H1 (cell line): ENCODE measurements at regions not wholly inside any gene's neighbourhood (a gene's known extent, or its start where the extent isn't known, plus 50 kb on each side); places are given as distances from the start of the nearest gene placed in this dataset.

Experiments used
- CTCF ChIA-PET: fragments of 300-600 bp; sonication (Branson Sonifier 250); formaldehyde crosslinking; loops from one replicate; lab custom pipeline; 2021; ENCODE audit not compliant: partially characterized antibody; lab: Charles Lee
- POLR2A ChIA-PET: fragments of 300-600 bp; sonication (Branson Sonifier 250); formaldehyde crosslinking; loops from one replicate; lab custom pipeline; 2021; ENCODE audit warnings: inconsistent platforms; ENCODE audit not compliant: partially characterized antibody; lab: Charles Lee
- DNase-seq, 2 experiments: peaks; one replicate each; pipeline versions ENCODE4 v3.0.0 to v3.0.0-alpha.2; 2010 to 2022; ENCODE audit warnings: low spot score in 2 of 2, low read depth in 1 of 2, mixed read lengths in 1 of 2
- FAIRE-seq: peaks from 2 replicates; lab custom pipeline; 2011; peaks lifted over from hg19 to GRCh38; lab: Jason Lieb, UNC
- H2AFZ ChIP-seq: 2 replicates; pipeline ENCODE4 v1.8.1; 2012; ENCODE audit warnings: low read length, inconsistent platforms
- H2AK5ac ChIP-seq: 2 replicates; pipeline ENCODE4 v1.6.1; 2013; ENCODE audit warnings: low read depth, low read length
- H2BK120ac ChIP-seq: replicated peaks from 2 replicates; pipeline ENCODE3; 2013; ENCODE audit warnings: low read depth, low read length, inconsistent platforms
- H2BK12ac ChIP-seq: 2 replicates; pipeline ENCODE4 v1.6.1; 2013; ENCODE audit warnings: low read depth, low read length
- H2BK15ac ChIP-seq: 2 replicates; pipeline ENCODE4 v1.6.1; 2013; ENCODE audit warnings: low read length
- H2BK20ac ChIP-seq: 2 replicates; pipeline ENCODE4 v1.6.1; 2013; ENCODE audit warnings: low read length
- H2BK5ac ChIP-seq: 2 replicates; pipeline ENCODE4 v1.6.1; 2013; ENCODE audit warnings: low read depth, low read length
- H3K14ac ChIP-seq: 2 replicates; pipeline ENCODE4 v1.6.1; 2013; ENCODE audit warnings: inconsistent platforms; ENCODE audit not compliant: insufficient read length
- H3K18ac ChIP-seq: 2 replicates; pipeline ENCODE4 v1.6.1; 2013; ENCODE audit warnings: low read length; ENCODE audit errors: extremely low read depth
- H3K23ac ChIP-seq: 2 replicates; pipeline ENCODE4 v1.6.1; 2013; ENCODE audit warnings: inconsistent platforms; ENCODE audit not compliant: insufficient read length
- H3K23me2 ChIP-seq: 2 replicates; pipeline ENCODE4 v1.6.1; 2013; ENCODE audit warnings: low read depth, low read length
- H3K27ac ChIP-seq: 2 replicates; pipeline ENCODE4 v1.6.1; 2011; ENCODE audit warnings: low read depth, low read length, inconsistent platforms
- H3K27me3 ChIP-seq, 4 experiments: replicated peaks in 1 of 4; 1 replicate in 1 of 4; 2 replicates in 3 of 4; pipeline versions ENCODE4 v1.6.1 to v1.8.1; 2011 to 2013; ENCODE audit warnings: low read length in 3 of 4, mild to moderate bottlenecking in 3 of 4, inconsistent platforms in 2 of 4, mixed read lengths in 2 of 4, moderate library complexity in 1 of 4; ENCODE audit not compliant: control insufficient read depth in 3 of 4, insufficient read depth in 3 of 4; ENCODE audit errors: extremely low read depth in 1 of 4
- H3K36me3 ChIP-seq, 4 experiments: 2 replicates each; pipeline versions ENCODE4 v1.6.1 to v1.8.1; 2011 to 2013; ENCODE audit warnings: mild to moderate bottlenecking in 4 of 4, low read length in 3 of 4, moderate library complexity in 2 of 4, control low read depth in 1 of 4, inconsistent platforms in 1 of 4; ENCODE audit not compliant: insufficient read depth in 4 of 4, control insufficient read depth in 2 of 4
- H3K4ac ChIP-seq: replicated peaks from 2 replicates; pipeline ENCODE3; 2013; ENCODE audit warnings: low read length, low read depth, mixed read lengths, inconsistent platforms; ENCODE audit not compliant: insufficient read length
- H3K4me1 ChIP-seq, 4 experiments: replicated peaks in 1 of 4; 1 replicate in 1 of 4; 2 replicates in 3 of 4; pipeline versions ENCODE4 v1.6.1 to v1.8.1; 2011 to 2013; ENCODE audit warnings: low read length in 3 of 4, inconsistent platforms in 2 of 4, mixed read lengths in 1 of 4; ENCODE audit not compliant: insufficient read depth in 4 of 4, control insufficient read depth in 3 of 4
- H3K4me2 ChIP-seq, 2 experiments: 2 replicates each; pipeline versions ENCODE4 v1.6.1 to v1.8.1; 2011 to 2013; ENCODE audit warnings: low read depth in 2 of 2, low read length in 2 of 2, control low read depth in 1 of 2, inconsistent platforms in 1 of 2, mild to moderate bottlenecking in 1 of 2; ENCODE audit not compliant: insufficient read depth in 1 of 2
- H3K4me3 ChIP-seq, 4 experiments: fragments of 200-600, 300-600 bp in 1 of 4; sonication (generic), shearing (Covaris generic), sonication (Bioruptor Twin) in 1 of 4; 2 replicates each; pipeline versions ENCODE4 v1.5.1 to v1.8.1; 2011 to 2016; ENCODE audit warnings: low read length in 4 of 4, low read depth in 3 of 4, control low read depth in 2 of 4, inconsistent platforms in 2 of 4, mild to moderate bottlenecking in 2 of 4, mixed read lengths in 1 of 4, moderate library complexity in 1 of 4; ENCODE audit not compliant: insufficient read depth in 2 of 4; ENCODE audit errors: extremely low read depth in 1 of 4
- H3K56ac ChIP-seq: replicated peaks from 2 replicates; pipeline ENCODE3; 2013; ENCODE audit warnings: low read depth, mild to moderate bottlenecking, mixed read lengths, low read length, inconsistent platforms; ENCODE audit not compliant: insufficient read length
- H3K79me1 ChIP-seq: 2 replicates; pipeline ENCODE4 v1.6.1; 2013; ENCODE audit warnings: low read depth, low read length, control low read depth
- H3K79me2 ChIP-seq, 2 experiments: 2 replicates each; pipeline versions ENCODE4 v1.6.1 to v1.8.1; 2012 to 2013; ENCODE audit warnings: low read length in 2 of 2, mild to moderate bottlenecking in 2 of 2, inconsistent platforms in 1 of 2; ENCODE audit not compliant: insufficient read depth in 2 of 2, control insufficient read depth in 1 of 2
- H3K9ac ChIP-seq, 4 experiments: replicated peaks in 1 of 4; 1 replicate in 1 of 4; 2 replicates in 3 of 4; pipeline versions ENCODE4 v1.6.1 to v1.8.1; 2011 to 2013; ENCODE audit warnings: low read depth in 3 of 4, low read length in 3 of 4, control low read depth in 2 of 4, mild to moderate bottlenecking in 2 of 4, moderate library complexity in 2 of 4, inconsistent platforms in 1 of 4; ENCODE audit errors: extremely low read depth in 1 of 4
- H3K9me3 ChIP-seq, 2 experiments: 2 replicates each; pipeline versions ENCODE4 v1.6.1 to v1.8.1; 2012 to 2013; ENCODE audit warnings: mild to moderate bottlenecking in 2 of 2, moderate library complexity in 2 of 2, control low read depth in 1 of 2, inconsistent platforms in 1 of 2, low read depth in 1 of 2, low read length in 1 of 2, mixed read lengths in 1 of 2; ENCODE audit not compliant: insufficient read depth in 2 of 2
- H4K20me1 ChIP-seq, 2 experiments: replicated peaks in 1 of 2; 2 replicates each; pipeline versions ENCODE3 to v1.8.1; 2011 to 2013; ENCODE audit warnings: inconsistent platforms in 2 of 2, low read length in 2 of 2, mild to moderate bottlenecking in 1 of 2; ENCODE audit not compliant: insufficient read depth in 2 of 2, control insufficient read depth in 1 of 2
- H4K5ac ChIP-seq: 2 replicates; pipeline ENCODE4 v1.6.1; 2013; ENCODE audit warnings: low read length, low read depth, mixed read lengths, inconsistent platforms; ENCODE audit not compliant: insufficient read length
- H4K8ac ChIP-seq: 2 replicates; pipeline ENCODE4 v1.8.0; 2013; ENCODE audit warnings: mild to moderate bottlenecking, moderate library complexity, low read length, inconsistent platforms; ENCODE audit not compliant: insufficient read depth; ENCODE audit errors: extremely low read depth
- H4K91ac ChIP-seq: replicated peaks from 2 replicates; pipeline ENCODE3; 2013; ENCODE audit warnings: low read length, mixed read lengths, inconsistent platforms; ENCODE audit not compliant: insufficient read length
- BCL11A ChIP-seq, 2 experiments: IDR thresholded peaks; one replicate each; pipeline ENCODE4 v1.6.1; 2011; ENCODE audit warnings: low read depth in 2 of 2, low read length in 2 of 2, mild to moderate bottlenecking in 2 of 2
- BRCA1 ChIP-seq: IDR thresholded peaks from 2 replicates; pipeline ENCODE4 v1.6.1; 2012; ENCODE audit warnings: low read depth, low read length, improper control_type of control experiment
- CBX5 ChIP-seq: fragments of 300-800, 300-1000 bp; sonication (generic); IDR thresholded peaks from 2 replicates; pipeline ENCODE4 v1.7.1; 2016; ENCODE audit warnings: antibody characterized with exemption, low read length, low read depth
- CHD2 ChIP-seq: IDR thresholded peaks from 2 replicates; pipeline ENCODE4 v1.6.1; 2012; ENCODE audit warnings: low read length, improper control_type of control experiment
- CREB1 ChIP-seq: IDR thresholded peaks from 2 replicates; pipeline ENCODE4 v1.6.1; 2012; ENCODE audit warnings: inconsistent platforms
- EP300 ChIP-seq, 2 experiments: IDR thresholded peaks; 1 replicate in 1 of 2; 2 replicates in 1 of 2; pipeline ENCODE4 v1.6.1; 2011 to 2012; ENCODE audit warnings: low read depth in 2 of 2, low read length in 2 of 2, mild to moderate bottlenecking in 2 of 2, borderline replicate concordance in 1 of 2, inconsistent platforms in 1 of 2, moderate library complexity in 1 of 2
- HDAC6 ChIP-seq: IDR thresholded peaks from one replicate; pipeline ENCODE4 v1.7.1; 2012; ENCODE audit warnings: low read depth, mild to moderate bottlenecking, inconsistent platforms, low read length, moderate library complexity
- POLR2A ChIP-seq, 2 experiments: IDR thresholded peaks; 1 replicate in 1 of 2; 2 replicates in 1 of 2; pipeline ENCODE4 v1.6.1; 2011; ENCODE audit warnings: low read depth in 2 of 2, low read length in 2 of 2, mild to moderate bottlenecking in 2 of 2; ENCODE audit errors: control extremely low read depth in 1 of 2
- SAP30 ChIP-seq: fragments of 300-600 bp; sonication (generic); IDR thresholded peaks from 2 replicates; pipeline ENCODE4 v1.7.1; 2012; ENCODE audit warnings: low read length, moderate library complexity, mild to moderate bottlenecking, inconsistent platforms; ENCODE audit not compliant: insufficient read depth, insufficient replicate concordance
- SIX5 ChIP-seq: IDR thresholded peaks from 2 replicates; pipeline ENCODE4 v1.6.1; 2011; ENCODE audit warnings: mild to moderate bottlenecking, low read depth, low read length
- SP2 ChIP-seq: IDR thresholded peaks from 2 replicates; pipeline ENCODE4 v1.6.1; 2012; ENCODE audit warnings: mild to moderate bottlenecking, low read length, inconsistent platforms
- TAF1 ChIP-seq: IDR thresholded peaks from 2 replicates; pipeline ENCODE4 v1.6.1; 2011; ENCODE audit warnings: mild to moderate bottlenecking, low read depth, low read length
- WGBS, 2 experiments: shearing (Covaris generic) in 1 of 2; methylation state at CpG; one replicate each; pipeline versions ENCODE4 v1.1.6 to v1.1.7; 2013 to 2015; ENCODE audit warnings: low lambda C conversion rate in 2 of 2, mixed read lengths in 2 of 2, inconsistent platforms in 1 of 2, low coverage in 1 of 2, missing lambda C conversion rate in 1 of 2; ENCODE audit not compliant: insufficient replicate concordance in 2 of 2, insufficient coverage in 1 of 2, insufficient read length in 1 of 2; ENCODE audit errors: extremely low coverage in 1 of 2, missing lambda C conversion rate in 1 of 2; 5-methylcytosine and 5-hydroxymethylcytosine counted together
- TF ChIP-seq, protein P1 (sequence below): IDR thresholded peaks from 2 replicates; pipeline ENCODE4 v1.6.1; 2012; ENCODE audit warnings: inconsistent platforms

DNA sequence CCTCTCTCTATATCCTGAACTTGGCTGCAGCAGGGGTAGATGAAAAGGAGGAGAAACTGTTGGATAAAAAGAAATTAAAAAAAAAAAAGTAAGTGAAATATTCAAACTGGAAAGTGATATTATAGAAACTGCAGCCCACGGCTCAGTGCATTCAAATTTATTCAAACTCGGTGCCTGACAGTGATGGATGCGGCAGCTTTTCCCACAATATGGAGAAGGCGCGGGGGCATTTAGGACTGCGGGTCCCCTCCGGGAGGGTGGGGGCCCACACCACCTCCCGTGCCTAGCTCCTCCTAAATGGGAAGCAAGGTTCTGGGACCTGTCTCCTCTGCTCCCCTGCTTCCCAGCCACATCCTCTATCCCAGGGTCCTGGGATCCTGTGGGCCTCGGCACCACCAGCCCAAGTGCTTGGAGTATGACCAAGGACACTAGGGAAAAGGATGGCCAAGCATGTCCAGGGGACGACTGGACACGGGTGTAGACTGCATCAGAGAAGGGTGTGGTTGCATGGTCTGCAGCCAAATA, 82.4 kb downstream of the HIF1AN start:
- H3K27ac ChIP-seq: no peak overlapping the region
- no peaks in the 10 kb centered on the region for H3K79me2 ChIP-seq
- H4K20me1 ChIP-seq: no peaks in the 10 kb centered on the region
- POLR2A ChIA-PET: no interaction called here
- no peak overlapping the region for H3K56ac ChIP-seq
- no peak for TF ChIP-seq CBX5
- no peak for TF ChIP-seq BCL11A (IDR thresholded peaks at IDR 0.05; ENCODE audit: low read depth in 2 of 2, low read length in 2 of 2)
- TF ChIP-seq TAF1: no peak
- TF ChIP-seq SAP30: no peak
- no peak for TF ChIP-seq EP300 (IDR thresholded peaks at IDR 0.05; ENCODE audit: borderline replicate concordance in 1 of 2, low read depth in 2 of 2, low read length in 2 of 2)
- no peak for TF ChIP-seq HDAC6
- no peak for TF ChIP-seq CHD2
- TF ChIP-seq POLR2A (IDR thresholded peaks at IDR 0.05; ENCODE audit: control extremely low read depth in 1 of 2, low read depth in 2 of 2, low read length in 2 of 2): no peak
- TF ChIP-seq SP2: no peak
- no peak for TF ChIP-seq CREB1
- no peak for TF ChIP-seq BRCA1
- no peak for TF ChIP-seq SIX5
- TF ChIP-seq, protein P1, sequence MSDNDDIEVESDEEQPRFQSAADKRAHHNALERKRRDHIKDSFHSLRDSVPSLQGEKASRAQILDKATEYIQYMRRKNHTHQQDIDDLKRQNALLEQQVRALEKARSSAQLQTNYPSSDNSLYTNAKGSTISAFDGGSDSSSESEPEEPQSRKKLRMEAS: no peak
- no peak overlapping the region for H2BK120ac ChIP-seq
- no peak overlapping the region for H3K18ac ChIP-seq
- no peaks in the 10 kb centered on the region; the same call in 1 of the 2 replicates for H3K23me2 ChIP-seq
- no peaks in the 10 kb centered on the region for H3K79me1 ChIP-seq
- H3K4me2 ChIP-seq: no peak overlapping the region
- no peaks in the 10 kb centered on the region for H3K27me3 ChIP-seq
- no peak overlapping the region for H2BK12ac ChIP-seq
- H3K4me1 ChIP-seq: no peaks in the 10 kb centered on the region; a peak in 1 of 7 replicates
- H2BK5ac ChIP-seq: no peak overlapping the region
- H2BK15ac ChIP-seq: no peak overlapping the region
- no peak overlapping the region for H3K4ac ChIP-seq
- H3K14ac ChIP-seq: no peak overlapping the region
- H2AK5ac ChIP-seq: no peak overlapping the region
- no peak overlapping the region for H2BK20ac ChIP-seq
- CTCF ChIA-PET: interaction anchor here (0.7 to 2.9 kb wide), 8 partner anchors 8 to 292 kb away, joined by 3 to 7 read pairs (median 3); no protein-coding TSS in a partner anchor
- no peak overlapping the region for H3K4me3 ChIP-seq
- 80% methylated on average over 11 of the region's 11 CpGs; no CpG with 5 or more reads in 1 of the 2 experiments for WGBS, 2 experiments
- H4K8ac ChIP-seq: no peak overlapping the region
- H4K5ac ChIP-seq: no peak overlapping the region
- H3K23ac ChIP-seq: no peak overlapping the region
- H2AFZ ChIP-seq: no peak overlapping the region
- DNase-seq (no peak), FAIRE-seq (no peak)
- H3K9me3 ChIP-seq: no peaks in the 10 kb centered on the region
- H3K36me3 ChIP-seq: no peaks in the 10 kb centered on the region
- H4K91ac ChIP-seq: no peak overlapping the region
- no peak overlapping the region for H3K9ac ChIP-seq
